HCT116 (cell line): ENCODE measurements at regions not wholly inside any gene's neighbourhood (a gene's known extent, or its start where the extent isn't known, plus 50 kb on each side); places are given as distances from the start of the nearest gene placed in this dataset.

Experiments
- ATAC-seq: fragments of 200-7000 bp; cut with Tn5 transposase; 2 replicates; pipeline ENCODE4 v1.9.1; 2020; ENCODE audit warnings: mild to moderate bottlenecking, moderate library complexity
- BruUV-seq: library from RNA; stranded (reverse); fragments of 400-500 nt; replicated peaks from 2 replicates; lab custom pipeline; 2021; lab: Mats Ljungman, UMichigan
- CTCF ChIA-PET: fragments of 300-600 bp; sonication (Branson Sonifier 250); formaldehyde crosslinking; loops from one replicate; lab custom pipeline; 2021; ENCODE audit warnings: antibody characterized with exemption; lab: Charles Lee
- POLR2A ChIA-PET: fragments of 300-600, 350-600 bp; sonication (Branson Sonifier 250); formaldehyde crosslinking; loops from one replicate; lab custom pipeline; 2021; ENCODE audit warnings: antibody characterized with exemption; lab: Charles Lee
- RAD21 ChIA-PET, 2 experiments: fragments of 300-600 bp; sonication (Branson Sonifier 250); formaldehyde crosslinking; loops; one replicate each; lab custom pipeline; 2023; ENCODE audit warnings: low total read pairs in 2 of 2; ENCODE audit not compliant: uncharacterized antibody in 2 of 2, unreplicated experiment in 2 of 2, low non-redundant PET in 1 of 2; lab: Charles Lee
- DNase-seq: peaks from one replicate; pipeline ENCODE4 v3.0.0-alpha.2; 2010; ENCODE audit warnings: low read depth, low spot score
- H2AFZ ChIP-seq: fragments of 200-600 bp; shearing (Covaris generic), sonication (generic); 2 replicates; pipeline ENCODE4 v1.6.1; 2017; ENCODE audit warnings: low read depth, mixed run types, mixed read lengths, antibody characterized with exemption, low read length; ENCODE audit not compliant: poor library complexity, severe bottlenecking
- H3K27ac ChIP-seq: 2 replicates; pipeline ENCODE4 v1.5.1; 2012; ENCODE audit warnings: low read depth, low read length
- H3K27me3 ChIP-seq: fragments of 200-600 bp; sonication (generic); 2 replicates; pipeline ENCODE4 v1.6.1; 2016; ENCODE audit warnings: mixed run types, low read length, mixed read lengths; ENCODE audit not compliant: insufficient read depth
- H3K36me3 ChIP-seq, 2 experiments: fragments of 200-500 bp in 1 of 2; fragments of 200-600 bp in 1 of 2; sonication (Bioruptor generic) in 1 of 2; sonication (generic) in 1 of 2; 2 replicates each; pipeline versions ENCODE4 v1.5.1 to v1.6.1; 2014 to 2016; ENCODE audit warnings: low read length in 2 of 2, inconsistent platforms in 1 of 2, mixed read lengths in 1 of 2, mixed run types in 1 of 2; ENCODE audit not compliant: insufficient read depth in 2 of 2, control insufficient read depth in 1 of 2
- H3K4me1 ChIP-seq, 2 experiments: fragments of 200-600 bp in 1 of 2; sonication (generic) in 1 of 2; 2 replicates each; pipeline versions ENCODE4 v1.5.1 to v1.6.1; 2012 to 2017; ENCODE audit warnings: low read length in 2 of 2, inconsistent platforms in 1 of 2, mild to moderate bottlenecking in 1 of 2, mixed read lengths in 1 of 2, mixed run types in 1 of 2, moderate library complexity in 1 of 2; ENCODE audit not compliant: insufficient read depth in 2 of 2, control insufficient read depth in 1 of 2
- H3K4me2 ChIP-seq: fragments of 200-600 bp; sonication (generic); 2 replicates; pipeline ENCODE4 v1.6.1; 2017; ENCODE audit warnings: mixed run types, low read length, mixed read lengths
- H3K4me3 ChIP-seq, 2 experiments: fragments of 200-600 bp in 1 of 2; sonication (generic) in 1 of 2; replicated peaks in 1 of 2; 2 replicates each; pipeline ENCODE4 v1.5.1; 2011 to 2016; ENCODE audit warnings: low read length in 2 of 2, control low read depth in 1 of 2, low read depth in 1 of 2, mild to moderate bottlenecking in 1 of 2, mixed read lengths in 1 of 2, mixed run types in 1 of 2
- H3K79me2 ChIP-seq: fragments of 200-600 bp; sonication (generic); 2 replicates; pipeline ENCODE4 v1.6.1; 2017; ENCODE audit warnings: mild to moderate bottlenecking, mixed run types, low read length, moderate library complexity, mixed read lengths; ENCODE audit not compliant: insufficient read depth
- H3K9ac ChIP-seq: fragments of 200-600 bp; sonication (generic); 2 replicates; pipeline ENCODE4 v1.6.1; 2016; ENCODE audit warnings: low read length, mixed read lengths
- H3K9me2 ChIP-seq: fragments of 200-600 bp; sonication (generic), shearing (Covaris generic); 2 replicates; pipeline ENCODE4 v1.6.1; 2017; ENCODE audit warnings: mixed run types, mild to moderate bottlenecking, moderate library complexity; ENCODE audit not compliant: insufficient read depth
- H3K9me3 ChIP-seq, 2 experiments: fragments of 200-500 bp in 1 of 2; fragments of 200-600 bp in 1 of 2; sonication (Bioruptor generic) in 1 of 2; sonication (generic) in 1 of 2; 2 replicates each; pipeline ENCODE4 v1.6.1; 2014 to 2017; ENCODE audit warnings: low read length in 2 of 2, mixed read lengths in 2 of 2, inconsistent platforms in 1 of 2, low read depth in 1 of 2, mild to moderate bottlenecking in 1 of 2, mixed run types in 1 of 2, moderate library complexity in 1 of 2; ENCODE audit not compliant: control insufficient read depth in 1 of 2, insufficient read depth in 1 of 2
- H4K20me1 ChIP-seq: fragments of 200-600 bp; sonication (generic), shearing (Covaris generic); 2 replicates; pipeline ENCODE4 v1.6.1; 2017; ENCODE audit warnings: mixed run types, mild to moderate bottlenecking, moderate library complexity; ENCODE audit not compliant: insufficient read depth
- ATF3 ChIP-seq: IDR thresholded peaks from 2 replicates; pipeline ENCODE4 v1.6.1; 2012
- CBX3 ChIP-seq: IDR thresholded peaks from 2 replicates; pipeline ENCODE4 v1.6.1; 2012; ENCODE audit warnings: low read depth
- ELF1 ChIP-seq: IDR thresholded peaks from 2 replicates; pipeline ENCODE4 v1.6.1; 2012; ENCODE audit warnings: low read depth, borderline replicate concordance
- FOSL1 ChIP-seq: IDR thresholded peaks from 2 replicates; pipeline ENCODE4 v1.6.1; 2012; ENCODE audit warnings: low read depth
- JUND ChIP-seq: IDR thresholded peaks from 2 replicates; pipeline ENCODE4 v1.6.1; 2012
- POLR2AphosphoS5 ChIP-seq: IDR thresholded peaks from 2 replicates; pipeline ENCODE4 v1.6.1; 2011; ENCODE audit warnings: mild to moderate bottlenecking, low read depth, low read length, moderate library complexity
- SP1 ChIP-seq: IDR thresholded peaks from 2 replicates; pipeline ENCODE4 v1.6.1; 2012; ENCODE audit warnings: low read depth
- SRF ChIP-seq: IDR thresholded peaks from 2 replicates; pipeline ENCODE4 v1.6.1; 2012; ENCODE audit warnings: low read depth
- YY1 ChIP-seq: IDR thresholded peaks from 2 replicates; pipeline ENCODE4 v1.6.1; 2011; ENCODE audit warnings: low read length, low read depth, moderate library complexity, mild to moderate bottlenecking; ENCODE audit not compliant: insufficient replicate concordance; ENCODE audit errors: extremely low read depth
- ZNF274 ChIP-seq: fragments of 200-500 bp; sonication (Bioruptor generic); IDR thresholded peaks from 2 replicates; pipeline ENCODE4 v1.6.1; 2014; ENCODE audit warnings: mild to moderate bottlenecking, low read depth, low read length, inconsistent platforms
- intact Hi-C: fragments of 100-400 bp; cut with micrococcal nuclease; formaldehyde crosslinking; loops from 2 replicates; pipeline ENCODE4 v1.10.0; 2022
- TF ChIP-seq, protein P1 (sequence below), 3 experiments: fragments of 200-600 bp in 1 of 3; sonication (generic) in 1 of 3; IDR thresholded peaks in 2 of 3; conservative IDR thresholded peaks in 1 of 3; 2 replicates each; pipeline ENCODE4 v1.5.1; 2012 to 2017; ENCODE audit warnings: low read depth in 2 of 3, low read length in 2 of 3, antibody characterized with exemption in 1 of 3, borderline replicate concordance in 1 of 3, control low read depth in 1 of 3, mild to moderate bottlenecking in 1 of 3, mixed read lengths in 1 of 3, mixed run types in 1 of 3, moderate library complexity in 1 of 3; ENCODE audit not compliant: insufficient read depth in 1 of 3
- TF ChIP-seq, protein P2 (sequence below): IDR thresholded peaks from 2 replicates; pipeline ENCODE4 v1.6.1; 2012
- TF ChIP-seq, protein P3 (sequence below): IDR thresholded peaks from 2 replicates; pipeline ENCODE4 v1.6.1; 2011; ENCODE audit warnings: mild to moderate bottlenecking, low read length, moderate library complexity; ENCODE audit not compliant: insufficient replicate concordance; ENCODE audit errors: extremely low read depth

DNA sequence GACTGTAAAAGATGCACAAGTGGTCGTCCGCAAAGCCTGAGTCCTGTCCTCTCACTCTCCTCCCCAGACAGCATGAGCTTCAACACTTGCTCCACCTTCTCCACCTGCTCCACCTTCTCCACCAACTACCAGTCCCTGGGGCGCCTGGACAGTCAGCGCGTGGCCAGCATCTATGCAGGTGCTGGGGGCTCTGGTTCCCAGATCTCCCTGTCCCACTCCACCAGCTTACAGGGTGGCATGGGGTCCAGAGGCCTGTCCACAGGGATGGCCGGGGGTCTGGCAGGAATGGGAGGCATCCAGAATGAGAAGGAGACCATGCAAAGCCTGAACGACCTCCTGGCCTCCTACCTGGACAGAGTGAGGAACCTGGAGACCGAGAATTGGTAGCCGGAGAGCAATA lies 162.2 kb upstream of the NT5E start:
- ATAC-seq = no peak
- H3K4me3 ChIP-seq = no peak overlapping the region
- no TSS peak for BruUV-seq
- H3K36me3 ChIP-seq = no peaks in the 10 kb centered on the region
- ChIA-PET RAD21 (no interaction called here), POLR2A (no interaction called here), CTCF (no interaction called here)
- no peaks in the 10 kb centered on the region for H3K9me3 ChIP-seq
- no peaks in the 10 kb centered on the region for H3K9me2 ChIP-seq
- DNase-seq = no peak
- H3K27me3 ChIP-seq = peaks cover 5% of the 10 kb centered on the region; the same call in 1 of the 2 replicates
- H3K4me1 ChIP-seq = no peaks in the 10 kb centered on the region
- TF ChIP-seq POLR2AphosphoS5 (no peak), ELF1 (no peak), FOSL1 (no peak), ZNF274 (no peak)
- TF ChIP-seq, protein P1, sequence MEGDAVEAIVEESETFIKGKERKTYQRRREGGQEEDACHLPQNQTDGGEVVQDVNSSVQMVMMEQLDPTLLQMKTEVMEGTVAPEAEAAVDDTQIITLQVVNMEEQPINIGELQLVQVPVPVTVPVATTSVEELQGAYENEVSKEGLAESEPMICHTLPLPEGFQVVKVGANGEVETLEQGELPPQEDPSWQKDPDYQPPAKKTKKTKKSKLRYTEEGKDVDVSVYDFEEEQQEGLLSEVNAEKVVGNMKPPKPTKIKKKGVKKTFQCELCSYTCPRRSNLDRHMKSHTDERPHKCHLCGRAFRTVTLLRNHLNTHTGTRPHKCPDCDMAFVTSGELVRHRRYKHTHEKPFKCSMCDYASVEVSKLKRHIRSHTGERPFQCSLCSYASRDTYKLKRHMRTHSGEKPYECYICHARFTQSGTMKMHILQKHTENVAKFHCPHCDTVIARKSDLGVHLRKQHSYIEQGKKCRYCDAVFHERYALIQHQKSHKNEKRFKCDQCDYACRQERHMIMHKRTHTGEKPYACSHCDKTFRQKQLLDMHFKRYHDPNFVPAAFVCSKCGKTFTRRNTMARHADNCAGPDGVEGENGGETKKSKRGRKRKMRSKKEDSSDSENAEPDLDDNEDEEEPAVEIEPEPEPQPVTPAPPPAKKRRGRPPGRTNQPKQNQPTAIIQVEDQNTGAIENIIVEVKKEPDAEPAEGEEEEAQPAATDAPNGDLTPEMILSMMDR (IDR thresholded peaks at IDR 0.05 in 2 of 3, conservative IDR thresholded peaks at IDR 0.05 in 1 of 3; ENCODE audit: borderline replicate concordance in 1 of 3, insufficient read depth in 1 of 3, low read depth in 2 of 3, low read length in 2 of 3) = no peak
- TF ChIP-seq, protein P2, sequence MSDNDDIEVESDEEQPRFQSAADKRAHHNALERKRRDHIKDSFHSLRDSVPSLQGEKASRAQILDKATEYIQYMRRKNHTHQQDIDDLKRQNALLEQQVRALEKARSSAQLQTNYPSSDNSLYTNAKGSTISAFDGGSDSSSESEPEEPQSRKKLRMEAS = no peak
- H2AFZ ChIP-seq = no peak overlapping the region
- H3K4me2 ChIP-seq = no peak overlapping the region
- H3K79me2 ChIP-seq = no peaks in the 10 kb centered on the region
- no peak overlapping the region for H3K9ac ChIP-seq
- H4K20me1 ChIP-seq = no peaks in the 10 kb centered on the region
- intact Hi-C loops = no loop called here
- no peak overlapping the region for H3K27ac ChIP-seq

GRCh38 chr6:85287158-85287557 lies 162.7 kb upstream of the NT5E start:
- Histone ChIP-seq H3K27me3 (peaks cover 5% of the 10 kb centered on the region; the same call in 1 of the 2 replicates), H3K4me1 (no peaks in the 10 kb centered on the region), H3K9me2 (no peaks in the 10 kb centered on the region; the same call in 1 of the 2 replicates), H3K9ac (no peak overlapping the region), H4K20me1 (no peaks in the 10 kb centered on the region), H3K9me3 (no peaks in the 10 kb centered on the region), H3K27ac (no peak overlapping the region), H3K4me3 (no peak overlapping the region), H3K4me2 (no peak overlapping the region), H2AFZ (no peak overlapping the region), H3K36me3 (no peaks in the 10 kb centered on the region), H3K79me2 (no peaks in the 10 kb centered on the region)
- CTCF ChIA-PET = no interaction called here
- no TSS peak for BruUV-seq
- POLR2A ChIA-PET = no interaction called here
- ATAC-seq (no peak), DNase-seq (no peak)
- RAD21 ChIA-PET = no interaction called here
- intact Hi-C loops = no loop called here
- TF ChIP-seq POLR2AphosphoS5 (no peak), SP1 (no peak), SRF (no peak), ATF3 (no peak), ZNF274 (no peak), YY1 (no peak), CBX3 (no peak), JUND (no peak)
- TF ChIP-seq, protein P1 (IDR thresholded peaks at IDR 0.05 in 2 of 3, conservative IDR thresholded peaks at IDR 0.05 in 1 of 3; ENCODE audit: borderline replicate concordance in 1 of 3, insufficient read depth in 1 of 3, low read depth in 2 of 3, low read length in 2 of 3) = no peak
- TF ChIP-seq, protein P3, sequence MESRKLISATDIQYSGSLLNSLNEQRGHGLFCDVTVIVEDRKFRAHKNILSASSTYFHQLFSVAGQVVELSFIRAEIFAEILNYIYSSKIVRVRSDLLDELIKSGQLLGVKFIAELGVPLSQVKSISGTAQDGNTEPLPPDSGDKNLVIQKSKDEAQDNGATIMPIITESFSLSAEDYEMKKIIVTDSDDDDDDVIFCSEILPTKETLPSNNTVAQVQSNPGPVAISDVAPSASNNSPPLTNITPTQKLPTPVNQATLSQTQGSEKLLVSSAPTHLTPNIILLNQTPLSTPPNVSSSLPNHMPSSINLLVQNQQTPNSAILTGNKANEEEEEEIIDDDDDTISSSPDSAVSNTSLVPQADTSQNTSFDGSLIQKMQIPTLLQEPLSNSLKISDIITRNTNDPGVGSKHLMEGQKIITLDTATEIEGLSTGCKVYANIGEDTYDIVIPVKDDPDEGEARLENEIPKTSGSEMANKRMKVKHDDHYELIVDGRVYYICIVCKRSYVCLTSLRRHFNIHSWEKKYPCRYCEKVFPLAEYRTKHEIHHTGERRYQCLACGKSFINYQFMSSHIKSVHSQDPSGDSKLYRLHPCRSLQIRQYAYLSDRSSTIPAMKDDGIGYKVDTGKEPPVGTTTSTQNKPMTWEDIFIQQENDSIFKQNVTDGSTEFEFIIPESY = no peak
